T-helper 9 cell (primary cell): ENCODE measurements at regions not wholly inside any gene's neighbourhood (a gene's known extent, or its start where the extent isn't known, plus 50 kb on each side); places are given as distances from the start of the nearest gene placed in this dataset.
"Not testable (repeated sequence)": the region's sequence is repeated elsewhere in the genome, so short reads cannot be mapped to it uniquely, and the experiment has no call there.

ENCODE experiments used
- DNase-seq: peaks from one replicate; pipeline ENCODE4 v3.0.0-alpha.2; 2020

GRCh38 chr11:67768001-67768730, 93.7 kb upstream of the ALDH3B2 start:
- not testable (repeated sequence) for DNase-seq

GRCh38 chr11:67761211-67761610, 86.8 kb upstream of the ALDH3B2 start:
- DNase-seq: not testable (repeated sequence)

DNA sequence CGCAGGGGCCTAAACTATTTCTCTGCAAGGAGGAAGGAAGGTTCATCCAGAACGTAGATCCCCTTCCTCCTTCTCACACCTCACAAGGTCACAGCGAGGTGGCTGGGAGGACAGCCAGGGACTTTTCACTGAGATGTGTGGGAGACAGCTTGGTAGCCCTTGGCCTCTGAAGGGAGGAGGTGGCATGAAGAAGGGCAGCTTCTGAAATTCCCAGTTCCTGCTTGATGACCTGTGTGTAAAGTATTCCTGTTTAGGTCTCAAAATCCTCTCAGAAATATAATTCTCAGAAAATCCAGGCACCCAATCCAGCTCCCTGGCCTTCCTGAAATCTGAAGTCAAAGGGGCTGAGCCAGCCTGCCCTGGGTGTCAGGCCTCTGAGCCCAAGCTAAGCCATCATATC, 84.9 kb upstream of the ALDH3B2 start:
- DNase-seq: not testable (repeated sequence)

DNA sequence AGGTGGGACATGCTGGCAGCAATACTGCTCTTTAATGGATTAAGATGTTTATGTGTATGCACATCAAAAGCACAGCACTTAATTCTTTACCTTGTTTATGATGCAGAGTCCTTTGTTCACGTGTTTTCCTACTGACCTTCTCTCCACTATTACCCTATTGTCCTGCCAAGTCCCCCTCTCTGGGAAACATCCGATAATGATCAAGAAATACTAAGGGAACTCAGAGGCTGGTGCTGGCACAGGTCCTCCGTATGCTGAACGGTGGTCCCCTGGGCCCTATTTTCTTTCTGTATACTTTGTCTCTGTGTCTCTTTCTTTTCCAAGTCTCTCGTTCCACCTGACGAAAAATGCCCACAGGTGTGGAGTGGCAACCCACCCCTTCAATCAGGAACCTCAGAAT, 84.0 kb upstream of the ALDH3B2 start:
- DNase-seq: not testable (repeated sequence)

GRCh38 chr11:67758009-67758408, 83.6 kb upstream of the ALDH3B2 start:
- DNase-seq: not testable (repeated sequence)

- DNase-seq: not testable (repeated sequence)
Observed at GRCh38 chr11:67753820-67754219, 79.4 kb upstream of the ALDH3B2 start.

GRCh38 chr11:67745181-67745726, 70.8 kb upstream of the ALDH3B2 start:
- no peak for DNase-seq

- DNase-seq: not testable (repeated sequence)
Observed at GRCh38 chr11:67744231-67744630, 69.8 kb upstream of the ALDH3B2 start.

DNA sequence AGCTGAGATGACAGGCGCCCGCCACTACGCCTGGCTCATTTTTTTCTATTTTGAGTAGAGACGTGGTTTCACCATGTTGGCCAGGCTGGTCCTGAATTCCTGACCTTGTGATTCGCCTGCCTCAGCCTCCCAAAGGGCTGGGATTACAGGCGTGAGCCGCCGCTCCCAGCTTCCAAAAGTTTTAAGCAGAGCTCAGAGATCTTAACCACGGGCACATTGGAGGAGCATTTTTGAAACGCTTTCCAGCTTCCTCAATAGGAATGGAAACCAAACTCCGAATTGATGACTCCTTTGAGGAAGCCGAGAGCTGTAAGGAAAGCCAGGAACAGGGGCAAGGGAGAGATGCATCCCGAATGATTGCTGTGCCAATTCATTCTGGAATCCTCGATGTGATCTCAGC, 63.8 kb upstream of the ALDH3B2 start:
- not testable (repeated sequence) for DNase-seq

- DNase-seq: not testable (repeated sequence)
Observed at GRCh38 chr11:67737562-67738080, 63.2 kb upstream of the ALDH3B2 start.

DNA sequence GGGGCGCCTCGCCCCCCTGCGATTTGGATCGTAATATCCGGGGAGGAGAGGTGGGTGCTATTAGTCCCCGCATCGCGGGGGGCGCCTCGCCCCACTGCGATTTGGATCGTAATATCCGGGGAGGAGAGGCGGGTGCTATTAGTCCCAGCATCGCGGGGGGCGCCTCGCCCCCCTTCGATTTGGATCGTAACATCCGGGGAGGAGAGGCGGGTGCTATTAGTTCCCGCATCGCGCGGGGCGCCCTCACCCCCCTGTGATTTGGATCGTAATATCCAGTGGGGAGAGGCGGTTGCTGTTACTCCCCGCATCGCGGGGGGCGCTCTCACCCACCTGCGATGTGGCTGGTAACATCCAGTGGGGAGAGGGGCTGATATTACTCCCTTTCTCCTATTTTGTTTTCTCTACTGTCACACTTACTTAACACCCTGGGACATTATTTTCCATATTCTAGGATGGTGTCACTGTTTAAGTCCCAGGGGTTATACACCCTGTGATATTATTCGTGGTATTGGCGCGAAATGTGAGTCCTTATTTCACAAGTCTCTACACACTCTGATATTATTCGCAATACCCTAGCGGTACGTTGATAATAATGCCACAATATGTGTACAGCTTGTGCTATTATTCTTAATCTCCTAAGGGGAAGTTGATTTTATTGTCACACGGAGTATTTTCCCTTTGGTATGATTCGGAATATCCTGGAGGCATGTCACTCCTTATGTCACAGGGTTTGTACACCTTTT, 57.8 kb upstream of the ALDH3B2 start:
- DNase-seq: peak; percentile 25

DNA sequence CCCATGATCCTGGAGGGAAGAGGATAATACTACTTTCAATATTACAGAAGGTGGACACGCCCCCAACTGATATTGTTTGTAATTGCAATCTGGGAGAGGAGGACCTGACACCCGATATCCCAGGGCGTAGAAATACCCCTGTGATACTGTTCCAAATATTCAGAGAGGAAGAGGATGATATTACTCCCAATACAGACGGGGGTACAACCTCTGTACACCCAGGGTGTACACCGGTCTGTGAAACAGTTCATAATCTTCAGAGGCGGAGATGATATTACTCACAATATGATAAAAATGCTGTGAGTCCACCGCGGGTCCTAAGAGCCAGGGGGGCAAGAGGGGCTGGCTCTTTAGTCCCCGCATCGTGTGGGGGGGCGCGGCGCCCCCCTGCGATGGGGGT, 57.2 kb upstream of the ALDH3B2 start:
- DNase-seq: no peak

DNA sequence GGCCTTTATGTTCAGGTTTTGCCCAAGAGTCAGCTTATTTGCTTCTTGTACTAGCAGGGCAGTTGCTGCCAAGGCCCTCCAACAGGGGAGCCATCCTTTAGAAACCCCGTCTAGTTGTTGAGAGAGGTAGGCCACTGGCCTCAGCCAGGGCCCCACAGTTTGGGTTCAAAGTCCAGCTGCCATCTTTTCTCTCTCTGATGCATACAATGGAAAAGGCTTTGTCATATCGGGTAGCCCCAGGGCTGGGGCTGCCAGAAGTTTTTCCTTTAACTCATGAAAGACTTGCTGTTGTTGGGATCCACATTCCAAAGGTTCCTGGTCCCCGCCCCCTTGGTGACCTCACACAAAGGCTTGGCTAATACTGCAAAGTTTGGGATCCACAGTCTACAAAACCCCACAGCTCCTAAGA, 53.7 kb upstream of the ALDH3B2 start:
- DNase-seq: not testable (repeated sequence)

GRCh38 chr11:67727066-67728040, 52.9 kb upstream of the ALDH3B2 start:
- DNase-seq: not testable (repeated sequence)
